WTC11 (cell line): ENCODE measurements at regions not wholly inside any gene's neighbourhood (a gene's known extent, or its start where the extent isn't known, plus 50 kb on each side); places are given as distances from the start of the nearest gene placed in this dataset.
A peak's percentile ranks its signal among the peaks of the same experiment; 100 is the strongest.
"Not testable (repeated sequence)": the region's sequence is repeated elsewhere in the genome, so short reads cannot be mapped to it uniquely, and the experiment has no call there.

Experiments
- ATAC-seq: fragments of 200-7000 bp; cut with Tn5 transposase; 2 replicates; pipeline ENCODE4 v1.10.0; 2021; ENCODE audit warnings: mild to moderate bottlenecking, moderate library complexity
- CTCF ChIA-PET: fragments of 300-600 bp; sonication (Branson Sonifier 250); formaldehyde crosslinking; loops from one replicate; lab custom pipeline; 2021; ENCODE audit warnings: antibody characterized with exemption; lab: Charles Lee
- POLR2A ChIA-PET: fragments of 350-600 bp; sonication (Branson Sonifier 250); formaldehyde crosslinking; loops from one replicate; lab custom pipeline; 2021; ENCODE audit warnings: antibody characterized with exemption; lab: Charles Lee
- DNase-seq: peaks from one replicate; pipeline ENCODE4 v3.0.0; 2021; ENCODE audit warnings: low spot score
- H3K27ac Mint-ChIP-seq: 2 replicates; pipeline ENCODE4 v1.8.0; 2021; ENCODE audit warnings: mixed read lengths
- H3K27me3 Mint-ChIP-seq: 2 replicates; pipeline ENCODE4 v1.8.0; 2021; ENCODE audit warnings: low read depth, mild to moderate bottlenecking, moderate library complexity, mixed read lengths
- H3K36me3 Mint-ChIP-seq: 2 replicates; pipeline ENCODE4 v1.8.0; 2021; ENCODE audit warnings: mixed read lengths
- H3K4me1 Mint-ChIP-seq: 2 replicates; pipeline ENCODE4 v1.8.0; 2022; ENCODE audit warnings: mixed read lengths
- H3K4me3 Mint-ChIP-seq: 2 replicates; pipeline ENCODE4 v1.8.0; 2021; ENCODE audit warnings: mild to moderate bottlenecking, moderate library complexity, mixed read lengths
- H3K9me3 Mint-ChIP-seq: 2 replicates; pipeline ENCODE4 v1.8.0; 2021; ENCODE audit warnings: mixed read lengths
- ARID4B ChIP-seq: sonication (generic); formaldehyde crosslinking; IDR thresholded peaks from 2 replicates; pipeline ENCODE4 v1.8.0; 2023; ENCODE audit warnings: missing genetic modification reagents, mild to moderate bottlenecking, borderline replicate concordance
- ATF1 ChIP-seq: sonication (generic); formaldehyde crosslinking; IDR thresholded peaks from 2 replicates; pipeline ENCODE4 v1.8.1; 2023; ENCODE audit warnings: mild to moderate bottlenecking, moderate library complexity, missing genetic modification reagents
- CBFB ChIP-seq: sonication (generic); formaldehyde crosslinking; IDR thresholded peaks from 2 replicates; pipeline ENCODE4 v1.8.1; 2022; ENCODE audit warnings: mild to moderate bottlenecking, low read depth, missing genetic modification reagents
- E2F5 ChIP-seq: sonication (generic); formaldehyde crosslinking; IDR thresholded peaks from 2 replicates; pipeline ENCODE4 v1.8.1; 2022; ENCODE audit warnings: mild to moderate bottlenecking, moderate library complexity, missing genetic modification reagents
- FOXK1 ChIP-seq: sonication (generic); formaldehyde crosslinking; IDR thresholded peaks from 2 replicates; pipeline ENCODE4 v1.8.0; 2022; ENCODE audit warnings: mild to moderate bottlenecking, moderate library complexity, missing genetic modification reagents
- FOXP1 ChIP-seq: sonication (generic); formaldehyde crosslinking; IDR thresholded peaks from 2 replicates; pipeline ENCODE4 v1.8.0; 2022; ENCODE audit warnings: missing genetic modification reagents, mild to moderate bottlenecking, moderate library complexity, borderline replicate concordance
- IRF2 ChIP-seq: sonication (generic); formaldehyde crosslinking; IDR thresholded peaks from 2 replicates; pipeline ENCODE4 v1.8.0; 2022; ENCODE audit warnings: low read depth, missing genetic modification reagents, borderline replicate concordance
- JUN ChIP-seq: sonication (generic); formaldehyde crosslinking; IDR thresholded peaks from 2 replicates; pipeline ENCODE4 v1.8.0; 2023; ENCODE audit warnings: mild to moderate bottlenecking, missing genetic modification reagents
- MXD4 ChIP-seq: fragments of 250-450 bp; sonication (Bioruptor Pico); IDR thresholded peaks from 2 replicates; pipeline ENCODE4 v1.8.0; 2021; ENCODE audit warnings: mild to moderate bottlenecking, moderate library complexity, borderline replicate concordance
- NFATC4 ChIP-seq: fragments of 250-450 bp; sonication (Bioruptor Pico); IDR thresholded peaks from 2 replicates; pipeline ENCODE4 v1.9.0; 2021; ENCODE audit warnings: mild to moderate bottlenecking
- NR1H2 ChIP-seq: sonication (generic); formaldehyde crosslinking; IDR thresholded peaks from 2 replicates; pipeline ENCODE4 v1.9.0; 2021; ENCODE audit warnings: mild to moderate bottlenecking, moderate library complexity, missing genetic modification reagents
- PRRX2 ChIP-seq: fragments of 250-450 bp; sonication (Bioruptor Pico); IDR thresholded peaks from 2 replicates; pipeline ENCODE4 v1.8.0; 2021; ENCODE audit warnings: mild to moderate bottlenecking
- SOX15 ChIP-seq: fragments of 250-450 bp; sonication (Bioruptor Pico); IDR thresholded peaks from 2 replicates; pipeline ENCODE4 v1.9.0; 2021; ENCODE audit warnings: mild to moderate bottlenecking
- SP1 ChIP-seq: sonication (generic); formaldehyde crosslinking; conservative IDR thresholded peaks from 2 replicates; pipeline ENCODE4 v1.8.1; 2022; ENCODE audit warnings: missing genetic modification reagents
- TCF7 ChIP-seq: sonication (generic); formaldehyde crosslinking; IDR thresholded peaks from 2 replicates; pipeline ENCODE4 v1.8.0; 2022; ENCODE audit warnings: mild to moderate bottlenecking, low read depth, missing genetic modification reagents, moderate library complexity
- TEAD4 ChIP-seq: sonication (generic); formaldehyde crosslinking; IDR thresholded peaks from 2 replicates; pipeline ENCODE4 v1.8.0; 2022; ENCODE audit warnings: mild to moderate bottlenecking, missing genetic modification reagents
- TP53 ChIP-seq: sonication (generic); formaldehyde crosslinking; IDR thresholded peaks from 2 replicates; pipeline ENCODE4 v1.8.1; 2023; ENCODE audit warnings: mild to moderate bottlenecking, missing genetic modification reagents
- USF1 ChIP-seq: sonication (generic); formaldehyde crosslinking; IDR thresholded peaks from 2 replicates; pipeline ENCODE4 v1.8.0; 2022; ENCODE audit warnings: mild to moderate bottlenecking, missing genetic modification reagents
- ZNF121 ChIP-seq: sonication (generic); formaldehyde crosslinking; IDR thresholded peaks from 2 replicates; pipeline ENCODE4 v1.8.0; 2023; ENCODE audit warnings: missing genetic modification reagents
- ZNF219 ChIP-seq: sonication (generic); formaldehyde crosslinking; IDR thresholded peaks from 2 replicates; pipeline ENCODE4 v1.8.0; 2023; ENCODE audit warnings: missing genetic modification reagents, mild to moderate bottlenecking, borderline replicate concordance
- ZNF263 ChIP-seq: sonication (generic); formaldehyde crosslinking; IDR thresholded peaks from 2 replicates; pipeline ENCODE4 v1.8.1; 2022; ENCODE audit warnings: low read depth, mild to moderate bottlenecking, moderate library complexity, missing genetic modification reagents
- ZNF317 ChIP-seq: sonication (generic); formaldehyde crosslinking; IDR thresholded peaks from 2 replicates; pipeline ENCODE4 v1.8.1; 2023; ENCODE audit warnings: low read depth, mild to moderate bottlenecking, moderate library complexity, missing genetic modification reagents, borderline replicate concordance
- ZNF416 ChIP-seq: fragments of 250-450 bp; sonication (Bioruptor Pico); IDR thresholded peaks from 2 replicates; pipeline ENCODE4 v1.9.0; 2021; ENCODE audit warnings: mild to moderate bottlenecking, inconsistent platforms
- TF ChIP-seq, protein P1 (sequence below): sonication (generic); formaldehyde crosslinking; IDR thresholded peaks from 2 replicates; pipeline ENCODE4 v1.8.0; 2022; ENCODE audit warnings: mild to moderate bottlenecking, missing genetic modification reagents

DNA sequence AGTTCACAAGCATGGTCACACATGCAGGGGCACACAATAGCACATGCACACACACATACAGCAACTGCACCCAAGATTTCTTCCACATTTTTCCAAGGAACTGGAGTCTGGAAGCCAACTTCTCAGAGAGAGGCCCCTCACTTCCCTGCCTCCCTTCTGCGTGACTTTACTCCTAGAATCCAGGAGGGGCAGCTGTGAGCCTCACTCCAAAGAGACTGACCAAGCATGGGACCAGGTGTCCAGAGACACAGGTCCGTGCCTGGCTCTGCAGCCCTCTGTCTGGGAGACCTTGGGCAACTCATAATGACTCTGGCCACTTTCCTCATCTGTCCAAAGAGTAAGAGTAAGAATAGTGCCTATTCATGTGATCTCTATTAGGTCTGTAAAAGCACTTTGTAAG lies 104.7 kb upstream of the TMEM132E start:
- TF ChIP-seq ZNF219 (CRISPR knock-in tag), result no peak
- TF ChIP-seq ZNF416 (CRISPR knock-in tag), result no peak
- TF ChIP-seq, protein P1, sequence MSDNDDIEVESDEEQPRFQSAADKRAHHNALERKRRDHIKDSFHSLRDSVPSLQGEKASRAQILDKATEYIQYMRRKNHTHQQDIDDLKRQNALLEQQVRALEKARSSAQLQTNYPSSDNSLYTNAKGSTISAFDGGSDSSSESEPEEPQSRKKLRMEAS (CRISPR knock-in tag), result no peak
- no peak for TF ChIP-seq PRRX2 (CRISPR knock-in tag)
- no peak for TF ChIP-seq ZNF317 (CRISPR knock-in tag)
- no peak for TF ChIP-seq TP53
- TF ChIP-seq NR1H2, result no peak
- TF ChIP-seq ARID4B (CRISPR knock-in tag), result no peak
- TF ChIP-seq ZNF121 (CRISPR knock-in tag), result no peak
- TF ChIP-seq E2F5 (CRISPR knock-in tag), result no peak
- TF ChIP-seq ATF1, result no peak
- ChIA-PET CTCF (interaction anchor here (0.7 kb wide), 1 partner anchor 68 kb away, joined by 3 read pairs; no protein-coding TSS in a partner anchor), POLR2A (no interaction called here)
- H3K27me3 Mint-ChIP-seq, result peaks cover 3% of the 10 kb centered on the region; the same call in 1 of the 2 replicates
- H3K36me3 Mint-ChIP-seq, result no peaks in the 10 kb centered on the region
- peaks cover 4% of the 10 kb centered on the region for H3K9me3 Mint-ChIP-seq
- no peak overlapping the region for H3K4me3 Mint-ChIP-seq
- DNase-seq (peak; percentile 28), ATAC-seq (peak; percentile 82)
- H3K4me1 Mint-ChIP-seq, result no peaks in the 10 kb centered on the region
- H3K27ac Mint-ChIP-seq, result no peak overlapping the region

DNA sequence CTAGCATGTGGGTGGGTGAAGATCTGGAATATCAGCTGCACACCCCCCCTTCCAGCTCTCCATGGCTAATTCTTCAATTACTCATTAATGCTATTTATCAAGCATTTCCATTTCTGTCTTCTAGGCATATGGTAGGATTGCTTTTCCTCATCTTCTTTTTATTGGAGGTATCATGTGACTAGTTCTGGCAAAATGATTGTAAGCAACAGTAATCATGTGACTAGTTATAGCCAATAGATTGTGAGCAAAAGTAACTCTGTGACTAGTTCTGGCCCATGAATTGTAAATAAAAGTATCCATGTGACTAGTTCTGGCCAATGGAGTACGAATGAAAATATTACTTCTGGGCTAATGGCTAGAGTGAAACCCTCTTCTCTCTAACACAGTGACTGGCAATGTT lies 107.0 kb upstream of the TMEM132E start:
- Mint-ChIP-seq H3K27ac (no peak overlapping the region), H3K4me3 (no peak overlapping the region), H3K27me3 (peaks cover 3% of the 10 kb centered on the region; the same call in 1 of the 2 replicates), H3K4me1 (no peaks in the 10 kb centered on the region), H3K36me3 (no peaks in the 10 kb centered on the region), H3K9me3 (peaks cover 4% of the 10 kb centered on the region)
- DNase-seq, result no peak
- TF ChIP-seq SP1, result no peak
- TF ChIP-seq TEAD4 (CRISPR knock-in tag), result no peak
- no peak for TF ChIP-seq JUN (CRISPR knock-in tag)
- no peak for TF ChIP-seq USF1 (CRISPR knock-in tag)
- no peak for TF ChIP-seq E2F5 (CRISPR knock-in tag)
- TF ChIP-seq FOXK1 (CRISPR knock-in tag), result no peak
- TF ChIP-seq SOX15, result no peak
- TF ChIP-seq ZNF263 (CRISPR knock-in tag), result no peak
- TF ChIP-seq IRF2 (CRISPR knock-in tag), result no peak
- no peak for TF ChIP-seq MXD4 (CRISPR knock-in tag)
- no peak for TF ChIP-seq TCF7 (CRISPR knock-in tag)
- TF ChIP-seq CBFB (CRISPR knock-in tag), result no peak
- TF ChIP-seq NFATC4 (CRISPR knock-in tag), result no peak
- no peak for TF ChIP-seq FOXP1 (CRISPR knock-in tag)
- ChIA-PET POLR2A (no interaction called here), CTCF (no interaction called here)
- ATAC-seq, result no peak

DNA sequence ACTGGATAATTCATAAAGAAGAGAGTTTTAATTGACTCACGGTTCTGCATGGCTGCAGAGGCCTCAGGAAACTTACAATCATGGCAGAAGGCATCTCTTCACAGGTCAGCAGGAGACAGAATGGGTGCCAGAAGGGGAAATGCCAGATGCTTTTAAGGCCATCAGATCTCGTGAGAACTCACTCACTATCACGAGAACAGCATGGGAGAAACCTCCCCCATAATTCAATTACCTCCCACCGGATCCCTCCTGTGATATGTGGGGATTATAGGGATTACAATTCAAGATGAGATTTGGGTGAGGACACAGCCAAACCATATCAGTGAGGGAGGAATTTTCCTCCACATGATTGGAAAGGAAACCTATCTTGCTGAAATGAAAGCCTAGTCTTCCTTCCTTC lies 108.1 kb upstream of the TMEM132E start:
- POLR2A ChIA-PET, DNase-seq, H3K4me3 Mint-ChIP-seq, H3K9me3 Mint-ChIP-seq, ATAC-seq, H3K27ac Mint-ChIP-seq, H3K36me3 Mint-ChIP-seq, H3K27me3 Mint-ChIP-seq, H3K4me1 Mint-ChIP-seq: not testable (repeated sequence)
- CTCF ChIA-PET, result interaction anchor here (0.6 kb wide), 1 partner anchor 977 kb away, joined by 3 read pairs; the partner anchor contains the start of gene SLFN13
